Retina (tissue), 1 donor: ENCODE measurements at regions not wholly inside any gene's neighbourhood (a gene's known extent, or its start where the extent isn't known, plus 50 kb on each side); places are given as distances from the start of the nearest gene placed in this dataset.
"Not testable (repeated sequence)": the region's sequence is repeated elsewhere in the genome, so short reads cannot be mapped to it uniquely, and the experiment has no call there.

Source experiments
- DNase-seq: peaks from one replicate; pipeline ENCODE4 v3.0.0-alpha.2; 2016

- no peak for DNase-seq
Measured at GRCh38 chr2:59856391-59856790, 697.1 kb downstream of the BCL11A start.

GRCh38 chr2:59853032-59853431 is 700.4 kb downstream of the BCL11A start:
- DNase-seq: no peak

GRCh38 chr2:59851836-59852475 is 701.5 kb downstream of the BCL11A start:
- DNase-seq: no peak

- no peak for DNase-seq
Measured at GRCh38 chr2:59850554-59850953, 702.9 kb downstream of the BCL11A start.

GRCh38 chr2:59833941-59834340 is 719.5 kb downstream of the BCL11A start:
- DNase-seq: no peak

GRCh38 chr2:59830601-59831000 is 722.9 kb downstream of the BCL11A start:
- DNase-seq: no peak

GRCh38 chr2:59827677-59828076 is 725.8 kb downstream of the BCL11A start:
- DNase-seq: no peak

GRCh38 chr2:59826177-59826576 is 727.3 kb downstream of the BCL11A start:
- no peak for DNase-seq

- DNase-seq: no peak
Measured at GRCh38 chr2:59824314-59824713, 729.1 kb downstream of the BCL11A start.

- DNase-seq: no peak
Measured at GRCh38 chr2:59816075-59816474, 737.4 kb downstream of the BCL11A start.

- not testable (repeated sequence) for DNase-seq
Measured at GRCh38 chr2:59810283-59810682, 743.2 kb downstream of the BCL11A start.

GRCh38 chr2:59806486-59806885 is 747.0 kb downstream of the BCL11A start:
- DNase-seq: no peak

- peak; percentile 21 for DNase-seq
Measured at GRCh38 chr2:59804732-59805131, 748.7 kb downstream of the BCL11A start.

GRCh38 chr2:59803586-59803985 is 749.9 kb downstream of the BCL11A start:
- DNase-seq: no peak

GRCh38 chr2:59798687-59799232 is 754.7 kb downstream of the BCL11A start:
- no peak for DNase-seq

- peak; percentile 60 for DNase-seq
Measured at GRCh38 chr2:59791004-59791618, 762.3 kb downstream of the BCL11A start.

- no peak for DNase-seq
Measured at GRCh38 chr2:59790186-59791003, 763.1 kb downstream of the BCL11A start.

- DNase-seq: no peak
Measured at GRCh38 chr2:59789523-59789922, 763.9 kb downstream of the BCL11A start.

GRCh38 chr2:59787095-59787494 is 766.4 kb downstream of the BCL11A start:
- no peak for DNase-seq

- DNase-seq: no peak
Measured at GRCh38 chr2:59786684-59787083, 766.8 kb downstream of the BCL11A start.

- no peak for DNase-seq
Measured at GRCh38 chr2:59779571-59779970, 773.9 kb downstream of the BCL11A start.

GRCh38 chr2:59777120-59777519 is 776.3 kb downstream of the BCL11A start:
- no peak for DNase-seq

GRCh38 chr2:59776726-59777008 is 776.8 kb downstream of the BCL11A start:
- DNase-seq: no peak
